HG02623 (cell line): ENCODE measurements at regions not wholly inside any gene's neighbourhood (a gene's known extent, or its start where the extent isn't known, plus 50 kb on each side); places are given as distances from the start of the nearest gene placed in this dataset.

ENCODE experiments used
- ATAC-seq: cut with Tn5 transposase; IDR thresholded peaks from one replicate; pipeline ENCODE4 v1.9.1; 2021; ENCODE audit warnings: moderate library complexity; ENCODE audit not compliant: unreplicated experiment

GRCh38 chr5:124285071-124285470 is 461.4 kb downstream of the ZNF608 start:
- ATAC-seq, result no peak

GRCh38 chr5:124283031-124283430 is 463.4 kb downstream of the ZNF608 start:
- no peak for ATAC-seq

DNA sequence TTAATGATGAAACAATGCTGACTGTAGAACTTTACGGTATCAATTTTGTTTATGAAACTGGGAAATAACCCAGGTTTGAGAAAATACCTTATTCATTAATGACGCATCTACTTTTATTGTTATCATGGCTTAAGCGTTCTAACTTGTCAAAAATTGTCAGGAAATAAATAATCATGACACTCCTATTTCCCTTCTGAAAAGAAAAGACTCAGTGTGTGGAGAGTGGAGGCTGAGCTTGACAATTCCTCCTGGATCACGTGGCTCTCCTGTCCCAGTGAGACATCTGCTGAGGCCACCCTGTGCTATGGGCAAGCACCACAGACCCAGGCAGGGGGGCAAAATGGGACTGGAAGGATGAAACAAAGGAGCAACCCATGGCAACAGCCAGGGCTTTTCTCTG is 466.4 kb downstream of the ZNF608 start:
- no peak for ATAC-seq

- ATAC-seq, result no peak
Observed at GRCh38 chr5:124279146-124279876, 467.1 kb downstream of the ZNF608 start.

DNA sequence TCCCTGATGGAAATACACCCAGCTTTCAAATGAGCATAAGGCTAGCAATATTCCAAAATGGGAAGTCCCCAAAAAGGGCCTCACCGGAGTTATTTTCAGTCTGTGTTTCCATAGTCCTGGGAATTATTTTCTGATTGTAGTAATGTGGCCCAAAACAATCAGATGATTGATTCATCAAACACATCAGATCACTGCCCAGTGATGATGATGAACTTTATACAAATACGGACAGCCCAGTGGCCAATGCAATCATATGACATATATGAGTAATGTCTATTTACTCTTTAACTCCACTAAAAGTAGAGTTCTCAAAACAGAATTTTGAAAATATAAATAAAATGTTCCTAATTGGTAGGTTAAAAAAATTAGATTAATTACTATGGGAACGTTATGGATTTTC is 467.8 kb downstream of the ZNF608 start:
- no peak for ATAC-seq

GRCh38 chr5:124277767-124278545 is 468.5 kb downstream of the ZNF608 start:
- ATAC-seq, result no peak

- no peak for ATAC-seq
Observed at GRCh38 chr5:124276166-124276565, 470.3 kb downstream of the ZNF608 start.

DNA sequence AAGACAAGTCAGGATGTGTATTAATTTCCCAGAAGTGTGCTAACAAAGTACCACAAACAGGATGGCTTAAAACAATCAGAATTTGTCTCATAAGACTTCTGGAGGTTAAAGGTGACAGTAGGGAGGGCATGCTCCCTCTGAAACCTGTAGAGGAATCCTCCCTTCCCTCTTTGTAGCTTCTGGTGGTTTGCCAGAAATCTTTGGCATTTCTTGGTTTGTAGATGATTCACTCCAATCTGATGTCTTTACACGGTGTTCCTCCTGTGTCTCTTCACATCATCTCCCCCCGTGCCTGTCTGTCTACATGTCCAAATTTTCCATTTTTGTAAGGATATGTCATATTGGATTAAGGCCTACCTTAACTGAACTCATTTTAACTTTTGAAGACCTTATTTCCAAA is 471.5 kb downstream of the ZNF608 start:
- ATAC-seq, result no peak

GRCh38 chr5:124264499-124264898 is 481.9 kb downstream of the ZNF608 start:
- no peak for ATAC-seq

DNA sequence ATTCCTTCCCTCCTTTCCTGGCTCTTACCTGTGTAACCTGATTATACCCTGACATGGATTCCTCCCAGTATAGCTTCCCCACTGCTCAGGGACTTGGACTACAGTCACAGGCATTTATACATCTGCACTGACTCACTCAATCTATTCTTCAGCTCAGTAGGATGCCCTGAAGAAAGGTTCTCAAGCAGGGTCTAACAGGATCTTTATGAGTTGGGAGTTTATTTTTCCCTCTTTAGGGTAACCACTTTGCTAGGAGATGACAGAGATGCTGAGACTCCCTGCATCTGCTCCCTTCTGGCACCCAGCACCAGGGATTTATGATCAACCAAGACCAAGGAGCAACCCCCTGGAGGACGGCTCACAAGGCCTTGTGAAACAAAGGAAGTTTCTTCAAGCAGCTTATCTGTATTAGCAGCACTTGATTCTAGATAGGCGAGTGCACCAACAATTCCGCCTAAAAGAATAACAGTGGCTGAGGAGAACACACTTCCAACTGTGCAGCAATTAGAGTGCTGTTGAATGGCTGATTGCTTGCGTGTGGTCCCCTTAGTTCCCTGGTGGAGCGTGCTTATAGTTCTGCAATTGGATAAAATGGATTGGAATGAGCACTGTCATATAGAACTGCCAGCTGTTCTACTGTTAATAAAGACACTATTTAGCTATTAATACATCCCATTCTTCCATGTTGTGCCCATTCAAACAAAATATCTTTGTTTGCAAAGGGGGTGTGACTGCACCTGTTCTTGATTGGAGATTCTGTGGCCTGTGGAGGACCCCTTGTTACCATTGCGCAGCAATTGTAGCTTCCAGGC is 482.6 kb downstream of the ZNF608 start:
- ATAC-seq, result no peak

- no peak for ATAC-seq
Observed at GRCh38 chr5:124262991-124263571, 483.4 kb downstream of the ZNF608 start.

DNA sequence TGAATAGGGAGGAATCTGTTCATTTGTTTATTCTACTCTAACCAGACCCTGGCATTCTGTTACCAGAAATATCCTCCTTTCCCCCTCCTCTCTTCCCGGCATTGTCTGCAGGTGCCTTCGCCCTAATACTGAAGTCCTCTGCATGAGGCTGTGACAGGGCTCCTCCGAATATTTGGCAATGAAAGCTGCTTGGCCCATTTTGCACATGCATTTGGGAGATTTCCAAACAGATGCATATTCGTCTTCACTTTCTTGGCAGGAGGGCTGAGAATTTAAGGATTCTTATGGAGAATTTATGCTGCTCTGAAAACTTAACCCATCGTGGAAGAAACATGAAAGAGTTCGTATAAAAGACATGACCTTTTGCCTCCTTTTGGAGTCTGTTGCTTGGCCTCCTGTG is 484.0 kb downstream of the ZNF608 start:
- no peak for ATAC-seq

- ATAC-seq, result no peak
Observed at GRCh38 chr5:124261848-124262247, 484.6 kb downstream of the ZNF608 start.

GRCh38 chr5:124260921-124261515 is 485.4 kb downstream of the ZNF608 start:
- no peak for ATAC-seq

DNA sequence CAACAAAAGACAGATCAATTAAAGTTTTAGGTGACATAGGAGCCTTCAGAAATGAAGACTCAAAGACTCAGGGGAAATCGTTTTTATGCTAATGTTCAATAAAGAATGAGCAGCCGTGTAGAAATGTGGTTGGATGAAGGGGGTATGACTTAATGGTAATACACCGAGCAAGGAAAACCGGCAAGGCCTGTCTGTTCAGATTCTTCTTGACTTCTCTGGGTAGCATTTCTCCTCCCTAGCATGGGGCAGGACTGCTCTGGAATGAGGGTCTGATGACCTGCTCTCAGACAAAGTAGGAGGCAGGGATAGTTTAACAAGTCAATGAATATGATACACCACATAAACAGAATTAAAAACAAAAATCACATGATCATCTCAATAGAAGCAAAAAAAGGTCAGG is 487.4 kb downstream of the ZNF608 start:
- ATAC-seq, result no peak

- no peak for ATAC-seq
Observed at GRCh38 chr5:124257048-124257447, 489.4 kb downstream of the ZNF608 start.

GRCh38 chr5:124253203-124253810 is 493.1 kb downstream of the ZNF608 start:
- ATAC-seq, result no peak

- no peak for ATAC-seq
Observed at GRCh38 chr5:124252747-124253146, 493.7 kb downstream of the ZNF608 start.

- no peak for ATAC-seq
Observed at GRCh38 chr5:124252191-124252638, 494.2 kb downstream of the ZNF608 start.

DNA sequence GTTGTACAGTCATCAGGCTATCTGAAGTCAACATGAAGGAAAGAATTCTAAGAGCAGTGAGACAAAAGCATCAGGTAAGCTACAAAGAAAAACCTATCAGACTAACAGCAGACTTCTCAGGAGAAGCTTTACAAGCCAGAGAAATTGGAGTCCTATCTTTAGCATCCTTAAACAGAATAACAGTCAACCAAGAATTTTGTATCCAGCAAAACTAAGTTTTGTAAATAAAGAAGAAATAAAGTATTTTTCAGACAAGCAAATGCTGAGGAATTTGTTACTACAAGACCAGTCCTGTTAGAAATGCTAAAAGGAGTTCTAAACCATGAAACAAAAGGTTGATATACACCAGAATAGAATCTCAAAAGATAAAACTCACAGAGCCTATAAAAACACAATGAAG is 501.2 kb downstream of the ZNF608 start:
- ATAC-seq, result no peak
